Muscle of leg (tissue), 3 donors: ENCODE measurements at regions not wholly inside any gene's neighbourhood (a gene's known extent, or its start where the extent isn't known, plus 50 kb on each side); places are given as distances from the start of the nearest gene placed in this dataset.
A peak's percentile ranks its signal among the peaks of the same experiment; 100 is the strongest.

ENCODE experiments used
- DNase-seq: peaks from one replicate; pipeline ENCODE4 v3.0.0; 2013
- H3K27ac ChIP-seq: one replicate; pipeline ENCODE4 v1.5.1; 2013; ENCODE audit warnings: mild to moderate bottlenecking, low read length, control low read depth
- H3K27me3 ChIP-seq: one replicate; pipeline ENCODE4 v1.6.1; 2013; ENCODE audit warnings: low read length; ENCODE audit not compliant: control insufficient read depth, insufficient read depth
- H3K36me3 ChIP-seq: one replicate; pipeline ENCODE4 v1.6.1; 2013; ENCODE audit warnings: low read length; ENCODE audit not compliant: control insufficient read depth, insufficient read depth
- H3K4me1 ChIP-seq: one replicate; pipeline ENCODE4 v1.6.1; 2013; ENCODE audit warnings: low read length; ENCODE audit not compliant: control insufficient read depth, insufficient read depth
- H3K4me3 ChIP-seq: one replicate; pipeline ENCODE4 v1.5.1; 2013; ENCODE audit warnings: low read length, control low read depth
- H3K9me3 ChIP-seq: replicated peaks from 2 replicates; pipeline ENCODE4 v1.6.1; 2013; ENCODE audit warnings: low read depth, low read length; ENCODE audit not compliant: control insufficient read depth
- WGBS: methylation state at CpG from one replicate; pipeline ENCODE4 v1.1.5; 2013; ENCODE audit warnings: missing lambda C conversion rate; ENCODE audit not compliant: insufficient coverage; 5-methylcytosine and 5-hydroxymethylcytosine counted together

DNA sequence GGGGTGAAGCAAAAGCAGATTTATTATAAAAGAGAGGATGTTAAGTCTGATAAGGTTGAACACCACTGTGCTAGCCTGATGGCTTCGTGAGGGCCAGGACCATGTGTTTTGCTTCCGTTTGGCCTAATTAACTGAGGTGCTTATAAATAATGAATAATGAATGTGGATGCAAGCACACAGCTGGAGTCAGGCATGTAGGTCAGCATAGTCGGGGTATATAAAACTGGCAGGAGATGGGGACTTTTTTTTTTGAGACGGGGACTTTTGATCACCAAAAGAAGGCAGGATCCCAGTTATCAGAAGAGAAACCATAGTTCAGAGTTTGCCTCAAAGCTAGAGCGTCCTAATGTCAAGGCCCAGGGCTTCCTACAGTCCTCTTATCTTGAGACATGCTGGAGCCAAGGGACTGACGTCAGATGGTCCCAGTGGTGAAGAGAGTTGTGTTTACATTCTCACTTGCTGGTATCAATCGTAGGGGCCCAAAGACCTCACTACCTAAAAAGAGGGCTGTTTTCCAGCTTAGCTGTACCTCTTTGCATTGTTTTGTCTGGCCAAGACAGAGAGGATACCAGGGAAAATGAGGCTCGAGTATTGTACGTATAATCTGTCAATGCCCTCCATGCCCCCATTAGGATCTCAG is 50.4 kb downstream of the RTL9 start:
- H3K27me3 ChIP-seq: peaks cover 24% of the 10 kb centered on the region
- DNase-seq: no peak
- no peak overlapping the region for H3K4me3 ChIP-seq
- no peaks in the 10 kb centered on the region for H3K36me3 ChIP-seq
- WGBS: 64% methylated on average over 7 of the region's 9 CpGs
- H3K27ac ChIP-seq: no peak overlapping the region
- H3K4me1 ChIP-seq: peaks cover 12% of the 10 kb centered on the region
- H3K9me3 ChIP-seq: no peaks in the 10 kb centered on the region

DNA sequence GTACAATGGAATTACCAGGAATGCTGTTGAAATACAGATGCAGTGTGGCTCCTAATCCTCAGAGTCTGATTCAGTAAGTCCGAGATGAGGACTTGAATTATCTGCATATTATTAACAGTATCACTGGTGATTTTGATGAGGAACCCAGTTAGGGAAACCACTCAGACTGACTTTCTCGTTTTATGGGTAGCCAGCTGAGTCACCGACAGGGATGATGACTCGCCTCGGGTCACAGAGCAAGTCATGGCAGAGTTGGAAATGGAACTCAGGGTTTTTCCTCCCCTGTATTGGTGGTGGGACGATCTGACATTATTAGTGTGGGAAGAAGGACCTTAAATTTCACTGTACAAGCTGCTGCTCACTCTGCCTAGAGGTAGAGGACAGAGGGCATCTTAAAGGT is 51.3 kb downstream of the RTL9 start:
- Histone ChIP-seq H3K27ac (no peak overlapping the region), H3K36me3 (no peaks in the 10 kb centered on the region), H3K27me3 (peaks cover 24% of the 10 kb centered on the region), H3K4me3 (no peak overlapping the region), H3K9me3 (no peaks in the 10 kb centered on the region), H3K4me1 (peaks cover 13% of the 10 kb centered on the region)
- no peak for DNase-seq
- 58% methylated on average over 4 of the region's 6 CpGs for WGBS

DNA sequence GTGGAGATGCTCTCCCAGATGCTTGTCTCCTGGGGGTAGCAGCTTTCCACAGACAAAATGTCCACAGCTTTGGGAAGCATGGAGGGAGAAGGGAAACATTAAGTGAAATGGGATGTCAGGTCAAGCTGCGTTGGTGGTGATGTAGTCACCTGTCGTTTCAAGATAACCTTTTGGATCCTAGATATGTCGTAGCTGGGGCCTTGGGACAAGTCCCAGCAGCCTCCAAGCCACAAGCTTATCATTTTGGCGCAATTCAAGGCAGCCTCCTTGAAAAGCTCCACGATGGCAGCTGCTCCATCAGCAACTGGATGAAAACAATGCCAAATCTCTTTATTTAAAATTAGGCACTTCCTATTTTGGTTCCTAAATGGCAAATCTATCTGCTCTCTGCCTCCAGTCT is 52.0 kb downstream of the RTL9 start:
- Histone ChIP-seq H3K27me3 (peaks cover 24% of the 10 kb centered on the region), H3K4me1 (peaks cover 17% of the 10 kb centered on the region), H3K9me3 (no peaks in the 10 kb centered on the region), H3K36me3 (no peaks in the 10 kb centered on the region), H3K4me3 (no peak overlapping the region), H3K27ac (no peak overlapping the region)
- DNase-seq: no peak
- 67% methylated on average over 1 of the region's 5 CpGs for WGBS

GRCh38 chrX:110412971-110413726 is 54.5 kb downstream of the RTL9 start:
- Histone ChIP-seq H3K9me3 (no peaks in the 10 kb centered on the region), H3K4me1 (peaks cover 26% of the 10 kb centered on the region), H3K4me3 (peak overlapping the region; percentile 18), H3K36me3 (no peaks in the 10 kb centered on the region), H3K27me3 (peaks cover 23% of the 10 kb centered on the region), H3K27ac (no peak overlapping the region)
- 23% methylated on average over 10 of the region's 18 CpGs for WGBS
- peak; percentile 87 for DNase-seq

DNA sequence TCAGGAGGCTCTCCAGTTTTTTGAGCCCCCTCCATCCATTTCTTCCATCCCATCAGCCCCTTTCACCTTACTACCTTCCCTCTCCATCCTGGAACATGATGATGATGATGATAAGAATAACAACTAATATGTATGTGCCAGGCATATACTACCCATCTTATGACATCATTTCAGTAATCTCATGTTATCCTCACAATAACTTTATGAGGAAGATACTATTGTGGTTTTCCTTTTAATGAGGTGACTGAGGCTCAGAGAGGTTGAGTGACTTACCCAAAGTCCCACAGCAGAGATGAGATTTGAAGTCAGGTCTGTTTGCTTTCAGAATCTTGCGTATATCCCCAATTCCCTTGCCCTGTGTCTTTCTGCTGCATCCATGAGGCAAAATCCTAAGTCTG is 55.1 kb downstream of the RTL9 start:
- Histone ChIP-seq H3K27me3 (peaks cover 27% of the 10 kb centered on the region), H3K9me3 (no peaks in the 10 kb centered on the region), H3K4me1 (peaks cover 31% of the 10 kb centered on the region), H3K36me3 (no peaks in the 10 kb centered on the region), H3K27ac (no peak overlapping the region), H3K4me3 (no peak overlapping the region)
- 100% methylated on average over 1 of the region's 1 CpG for WGBS
- no peak for DNase-seq

DNA sequence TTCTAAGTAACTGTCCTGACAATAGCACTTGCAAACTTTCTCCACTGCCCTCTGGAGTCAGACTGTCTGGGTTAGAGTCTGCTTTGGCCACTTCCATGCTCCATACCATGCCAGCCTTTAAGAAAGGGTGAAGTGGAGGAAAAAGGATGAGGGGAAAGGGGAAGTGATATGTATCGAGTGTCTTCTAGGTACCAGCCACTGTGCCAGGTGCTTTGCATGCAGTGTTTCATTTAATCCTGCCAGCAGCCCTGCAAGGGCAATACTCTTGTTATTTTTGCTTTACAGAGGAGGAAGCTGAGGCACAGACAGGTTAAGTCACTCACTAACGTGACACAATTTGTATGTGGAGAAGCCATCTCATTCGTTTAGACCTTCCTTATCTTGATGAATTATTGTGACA is 55.6 kb downstream of the RTL9 start:
- no CpG with 5 or more reads among the region's 3 CpGs for WGBS
- Histone ChIP-seq H3K27me3 (peaks cover 27% of the 10 kb centered on the region), H3K4me3 (no peak overlapping the region), H3K9me3 (no peaks in the 10 kb centered on the region), H3K27ac (peak overlapping the region; percentile 32), H3K36me3 (no peaks in the 10 kb centered on the region), H3K4me1 (peaks cover 35% of the 10 kb centered on the region)
- DNase-seq: no peak

- no peak overlapping the region for H3K4me3 ChIP-seq
- WGBS: 20% methylated on average over 1 of the region's 1 CpG
- H3K27me3 ChIP-seq: peaks cover 23% of the 10 kb centered on the region
- no peaks in the 10 kb centered on the region for H3K36me3 ChIP-seq
- peaks cover 37% of the 10 kb centered on the region for H3K4me1 ChIP-seq
- DNase-seq: peak; percentile 83
- peak overlapping the region; percentile 59 for H3K27ac ChIP-seq
- H3K9me3 ChIP-seq: no peaks in the 10 kb centered on the region
Observed at GRCh38 chrX:110414679-110415439, 56.2 kb downstream of the RTL9 start.

- whole genome bisulfite sequencing: 33% methylated on average over 3 of the region's 6 CpGs
- no peak for DNase-seq
- H3K4me3 ChIP-seq: no peak overlapping the region
- H3K27me3 ChIP-seq: peaks cover 25% of the 10 kb centered on the region
- peak overlapping the region; percentile 59 for H3K27ac ChIP-seq
- H3K9me3 ChIP-seq: no peaks in the 10 kb centered on the region
- no peaks in the 10 kb centered on the region for H3K36me3 ChIP-seq
- H3K4me1 ChIP-seq: peaks cover 40% of the 10 kb centered on the region
Observed at GRCh38 chrX:110415440-110416170, 57.0 kb downstream of the RTL9 start.

- no peaks in the 10 kb centered on the region for H3K9me3 ChIP-seq
- H3K27ac ChIP-seq: no peak overlapping the region
- H3K27me3 ChIP-seq: peaks cover 25% of the 10 kb centered on the region
- H3K36me3 ChIP-seq: no peaks in the 10 kb centered on the region
- WGBS: no CpG with 5 or more reads among the region's 4 CpGs
- peaks cover 43% of the 10 kb centered on the region for H3K4me1 ChIP-seq
- no peak overlapping the region for H3K4me3 ChIP-seq
- DNase-seq: no peak
Observed at GRCh38 chrX:110417128-110417527, 58.5 kb downstream of the RTL9 start.
